ENCODE measurements at regions not wholly inside any gene's neighbourhood (a gene's known extent, or its start where the extent isn't known, plus 50 kb on each side); places are given as distances from the start of the nearest gene placed in this dataset.

GRCh38 chr3:8341821-8342247, 159.8 kb upstream of the LMCD1 start:
- TF ChIP-seq CTCF (IDR thresholded peaks at IDR 0.05; ENCODE audit: low read depth, low read length, missing input control) (no peak), REST (IDR thresholded peaks at IDR 0.05) (no peak), EGR1 (IDR thresholded peaks at IDR 0.05; ENCODE audit: low read depth in 2 of 2) (no peak), HNF4G (IDR thresholded peaks at IDR 0.05) (no peak), SP1 (IDR thresholded peaks at IDR 0.05) (no peak), RAD21 (IDR thresholded peaks at IDR 0.05) (no peak), MAX (IDR thresholded peaks at IDR 0.05) (no peak)
- TF ChIP-seq, protein P1, sequence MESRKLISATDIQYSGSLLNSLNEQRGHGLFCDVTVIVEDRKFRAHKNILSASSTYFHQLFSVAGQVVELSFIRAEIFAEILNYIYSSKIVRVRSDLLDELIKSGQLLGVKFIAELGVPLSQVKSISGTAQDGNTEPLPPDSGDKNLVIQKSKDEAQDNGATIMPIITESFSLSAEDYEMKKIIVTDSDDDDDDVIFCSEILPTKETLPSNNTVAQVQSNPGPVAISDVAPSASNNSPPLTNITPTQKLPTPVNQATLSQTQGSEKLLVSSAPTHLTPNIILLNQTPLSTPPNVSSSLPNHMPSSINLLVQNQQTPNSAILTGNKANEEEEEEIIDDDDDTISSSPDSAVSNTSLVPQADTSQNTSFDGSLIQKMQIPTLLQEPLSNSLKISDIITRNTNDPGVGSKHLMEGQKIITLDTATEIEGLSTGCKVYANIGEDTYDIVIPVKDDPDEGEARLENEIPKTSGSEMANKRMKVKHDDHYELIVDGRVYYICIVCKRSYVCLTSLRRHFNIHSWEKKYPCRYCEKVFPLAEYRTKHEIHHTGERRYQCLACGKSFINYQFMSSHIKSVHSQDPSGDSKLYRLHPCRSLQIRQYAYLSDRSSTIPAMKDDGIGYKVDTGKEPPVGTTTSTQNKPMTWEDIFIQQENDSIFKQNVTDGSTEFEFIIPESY (IDR thresholded peaks at IDR 0.05): no peak
